ENCODE measurements at regions not wholly inside any gene's neighbourhood (a gene's known extent, or its start where the extent isn't known, plus 50 kb on each side); places are given as distances from the start of the nearest gene placed in this dataset.

DNA sequence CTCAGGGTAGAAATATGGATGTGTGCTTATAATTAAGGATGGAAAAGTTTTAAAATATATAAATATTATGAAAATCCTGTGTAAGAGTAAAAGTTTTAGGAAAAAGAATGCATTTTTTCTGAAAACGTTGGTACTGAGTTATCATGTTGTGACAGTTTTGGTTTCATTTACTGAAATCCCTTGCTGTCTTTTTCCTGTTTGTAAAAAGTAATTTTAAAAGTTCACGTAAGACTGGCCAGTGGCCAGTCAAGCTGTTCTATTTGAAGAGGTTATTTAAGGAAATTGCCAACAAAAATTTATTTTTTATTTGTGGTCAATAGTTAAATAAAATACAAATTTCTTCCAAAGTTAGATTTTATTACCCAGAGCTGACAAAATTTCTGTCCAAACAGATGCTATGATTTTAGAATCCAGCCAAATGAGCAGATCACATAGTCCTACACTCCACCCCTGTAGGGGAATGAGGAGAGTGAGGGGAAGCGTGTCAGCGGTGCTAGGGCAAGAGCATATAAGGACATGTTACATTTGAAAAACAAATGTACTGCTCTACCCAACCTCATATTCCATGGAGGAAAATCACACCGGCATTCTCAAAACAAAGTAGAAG is 297.8 kb upstream of the TFPI start:
- DNase-seq (ENCODE audit: low spot score), result no peak
- Mint-ChIP-seq H3K9me3 (no peaks in the 10 kb centered on the region), H3K27me3 (ENCODE audit: insufficient read depth, low read depth, poor library complexity) (no peaks in the 10 kb centered on the region)

DNA sequence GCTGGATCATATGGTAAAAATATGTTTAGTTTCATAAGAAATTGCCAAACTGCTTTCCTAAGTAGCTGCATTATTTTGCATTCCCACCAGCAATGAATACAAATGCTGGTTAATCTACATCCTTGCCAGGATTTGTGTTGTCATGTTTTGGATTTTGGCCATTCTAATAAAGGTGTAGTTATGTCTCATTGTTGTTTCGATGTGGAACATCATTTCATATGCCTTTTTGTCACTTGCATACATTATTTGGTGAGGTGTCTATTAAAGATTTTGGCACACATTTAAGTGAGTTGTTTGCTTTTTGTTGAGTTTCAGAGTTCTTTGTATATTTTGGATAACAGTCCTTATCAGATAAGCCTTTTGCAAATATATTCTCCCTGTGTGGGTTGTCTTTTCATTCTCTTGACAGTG is 299.2 kb upstream of the TFPI start:
- no peaks in the 10 kb centered on the region for H3K9me3 Mint-ChIP-seq
- H3K4me3 Mint-ChIP-seq, result no peak overlapping the region
- Histone ChIP-seq H3K4me1 (ENCODE audit: insufficient read depth) (no peaks in the 10 kb centered on the region), H2AFZ (no peak overlapping the region), H3K9me2 (ENCODE audit: insufficient read depth) (no peaks in the 10 kb centered on the region), H3K79me2 (replicated peaks; ENCODE audit: insufficient read depth) (no peaks in the 10 kb centered on the region), H3K4me3 (no peak overlapping the region), H3K27me3 (ENCODE audit: insufficient read depth) (no peaks in the 10 kb centered on the region), H3K36me3 (ENCODE audit: insufficient read depth) (no peaks in the 10 kb centered on the region), H3K4me2 (no peak overlapping the region), H3F3A (replicated peaks; ENCODE audit: low read depth) (no peaks in the 10 kb centered on the region), H4K20me1 (replicated peaks; ENCODE audit: insufficient read depth) (no peaks in the 10 kb centered on the region), H3K27ac (ENCODE audit: low read depth) (no peak overlapping the region)
- H3K4me1 Mint-ChIP-seq, result no peaks in the 10 kb centered on the region
- ATAC-seq (no peak), DNase-seq (ENCODE audit: low spot score) (no peak)
- no peak overlapping the region for H3K27ac Mint-ChIP-seq
- H3K36me3 Mint-ChIP-seq (ENCODE audit: low read depth), result no peaks in the 10 kb centered on the region
- H3K27me3 Mint-ChIP-seq (ENCODE audit: insufficient read depth, low read depth, poor library complexity), result no peaks in the 10 kb centered on the region
- TF ChIP-seq EZH2 (IDR thresholded peaks at IDR 0.05; ENCODE audit: low read depth, unreplicated experiment) (no peak), JUNB (IDR thresholded peaks at IDR 0.05; ENCODE audit: unreplicated experiment) (no peak), EZH2phosphoT487 (IDR thresholded peaks at IDR 0.05; ENCODE audit: unreplicated experiment) (no peak), ZNF331 (CRISPR knock-in tag; IDR thresholded peaks at IDR 0.05; ENCODE audit: low read depth) (no peak), NANOG (IDR thresholded peaks at IDR 0.05; ENCODE audit: borderline replicate concordance) (no peak), POLR2AphosphoS5 (IDR thresholded peaks at IDR 0.05; ENCODE audit: low read depth) (no peak)
- TF ChIP-seq, protein P1, sequence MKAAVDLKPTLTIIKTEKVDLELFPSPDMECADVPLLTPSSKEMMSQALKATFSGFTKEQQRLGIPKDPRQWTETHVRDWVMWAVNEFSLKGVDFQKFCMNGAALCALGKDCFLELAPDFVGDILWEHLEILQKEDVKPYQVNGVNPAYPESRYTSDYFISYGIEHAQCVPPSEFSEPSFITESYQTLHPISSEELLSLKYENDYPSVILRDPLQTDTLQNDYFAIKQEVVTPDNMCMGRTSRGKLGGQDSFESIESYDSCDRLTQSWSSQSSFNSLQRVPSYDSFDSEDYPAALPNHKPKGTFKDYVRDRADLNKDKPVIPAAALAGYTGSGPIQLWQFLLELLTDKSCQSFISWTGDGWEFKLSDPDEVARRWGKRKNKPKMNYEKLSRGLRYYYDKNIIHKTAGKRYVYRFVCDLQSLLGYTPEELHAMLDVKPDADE (IDR thresholded peaks at IDR 0.05), result no peak
- TF ChIP-seq, protein P2, sequence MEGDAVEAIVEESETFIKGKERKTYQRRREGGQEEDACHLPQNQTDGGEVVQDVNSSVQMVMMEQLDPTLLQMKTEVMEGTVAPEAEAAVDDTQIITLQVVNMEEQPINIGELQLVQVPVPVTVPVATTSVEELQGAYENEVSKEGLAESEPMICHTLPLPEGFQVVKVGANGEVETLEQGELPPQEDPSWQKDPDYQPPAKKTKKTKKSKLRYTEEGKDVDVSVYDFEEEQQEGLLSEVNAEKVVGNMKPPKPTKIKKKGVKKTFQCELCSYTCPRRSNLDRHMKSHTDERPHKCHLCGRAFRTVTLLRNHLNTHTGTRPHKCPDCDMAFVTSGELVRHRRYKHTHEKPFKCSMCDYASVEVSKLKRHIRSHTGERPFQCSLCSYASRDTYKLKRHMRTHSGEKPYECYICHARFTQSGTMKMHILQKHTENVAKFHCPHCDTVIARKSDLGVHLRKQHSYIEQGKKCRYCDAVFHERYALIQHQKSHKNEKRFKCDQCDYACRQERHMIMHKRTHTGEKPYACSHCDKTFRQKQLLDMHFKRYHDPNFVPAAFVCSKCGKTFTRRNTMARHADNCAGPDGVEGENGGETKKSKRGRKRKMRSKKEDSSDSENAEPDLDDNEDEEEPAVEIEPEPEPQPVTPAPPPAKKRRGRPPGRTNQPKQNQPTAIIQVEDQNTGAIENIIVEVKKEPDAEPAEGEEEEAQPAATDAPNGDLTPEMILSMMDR (conservative IDR thresholded peaks at IDR 0.05; ENCODE audit: low read depth in 2 of 2), result no peak
- TF ChIP-seq, protein P3, sequence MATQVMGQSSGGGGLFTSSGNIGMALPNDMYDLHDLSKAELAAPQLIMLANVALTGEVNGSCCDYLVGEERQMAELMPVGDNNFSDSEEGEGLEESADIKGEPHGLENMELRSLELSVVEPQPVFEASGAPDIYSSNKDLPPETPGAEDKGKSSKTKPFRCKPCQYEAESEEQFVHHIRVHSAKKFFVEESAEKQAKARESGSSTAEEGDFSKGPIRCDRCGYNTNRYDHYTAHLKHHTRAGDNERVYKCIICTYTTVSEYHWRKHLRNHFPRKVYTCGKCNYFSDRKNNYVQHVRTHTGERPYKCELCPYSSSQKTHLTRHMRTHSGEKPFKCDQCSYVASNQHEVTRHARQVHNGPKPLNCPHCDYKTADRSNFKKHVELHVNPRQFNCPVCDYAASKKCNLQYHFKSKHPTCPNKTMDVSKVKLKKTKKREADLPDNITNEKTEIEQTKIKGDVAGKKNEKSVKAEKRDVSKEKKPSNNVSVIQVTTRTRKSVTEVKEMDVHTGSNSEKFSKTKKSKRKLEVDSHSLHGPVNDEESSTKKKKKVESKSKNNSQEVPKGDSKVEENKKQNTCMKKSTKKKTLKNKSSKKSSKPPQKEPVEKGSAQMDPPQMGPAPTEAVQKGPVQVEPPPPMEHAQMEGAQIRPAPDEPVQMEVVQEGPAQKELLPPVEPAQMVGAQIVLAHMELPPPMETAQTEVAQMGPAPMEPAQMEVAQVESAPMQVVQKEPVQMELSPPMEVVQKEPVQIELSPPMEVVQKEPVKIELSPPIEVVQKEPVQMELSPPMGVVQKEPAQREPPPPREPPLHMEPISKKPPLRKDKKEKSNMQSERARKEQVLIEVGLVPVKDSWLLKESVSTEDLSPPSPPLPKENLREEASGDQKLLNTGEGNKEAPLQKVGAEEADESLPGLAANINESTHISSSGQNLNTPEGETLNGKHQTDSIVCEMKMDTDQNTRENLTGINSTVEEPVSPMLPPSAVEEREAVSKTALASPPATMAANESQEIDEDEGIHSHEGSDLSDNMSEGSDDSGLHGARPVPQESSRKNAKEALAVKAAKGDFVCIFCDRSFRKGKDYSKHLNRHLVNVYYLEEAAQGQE (IDR thresholded peaks at IDR 0.05; ENCODE audit: unreplicated experiment), result no peak

More for the DNA sequence above, 297.8 kb upstream of the TFPI start:
- Mint-ChIP-seq H3K36me3 (ENCODE audit: low read depth) (no peaks in the 10 kb centered on the region), H3K27ac (no peak overlapping the region), H3K4me1 (no peaks in the 10 kb centered on the region), H3K4me3 (no peak overlapping the region)
- H3K36me3 ChIP-seq (ENCODE audit: insufficient read depth), result no peaks in the 10 kb centered on the region
- no peaks in the 10 kb centered on the region for H4K20me1 ChIP-seq (replicated peaks; ENCODE audit: insufficient read depth)
- no peak for ATAC-seq
- no peaks in the 10 kb centered on the region for H3F3A ChIP-seq (replicated peaks; ENCODE audit: low read depth)
- H3K9me2 ChIP-seq (ENCODE audit: insufficient read depth), result no peaks in the 10 kb centered on the region
- no peaks in the 10 kb centered on the region for H3K79me2 ChIP-seq (replicated peaks; ENCODE audit: insufficient read depth)
- H3K4me1 ChIP-seq (ENCODE audit: insufficient read depth), result no peaks in the 10 kb centered on the region
- no peak overlapping the region for H3K27ac ChIP-seq (ENCODE audit: low read depth)
- H2AFZ ChIP-seq, result no peak overlapping the region
- no peaks in the 10 kb centered on the region for H3K27me3 ChIP-seq (ENCODE audit: insufficient read depth)
- TF ChIP-seq ZNF331 (CRISPR knock-in tag; IDR thresholded peaks at IDR 0.05; ENCODE audit: low read depth) (no peak), ZNF114 (CRISPR knock-in tag; IDR thresholded peaks at IDR 0.05) (no peak), NANOG (IDR thresholded peaks at IDR 0.05; ENCODE audit: borderline replicate concordance) (no peak), POLR2AphosphoS5 (IDR thresholded peaks at IDR 0.05; ENCODE audit: low read depth) (no peak), CREB1 (CRISPR knock-in tag; IDR thresholded peaks at IDR 0.05; ENCODE audit: low read depth) (no peak), EZH2 (IDR thresholded peaks at IDR 0.05; ENCODE audit: low read depth, unreplicated experiment) (no peak), EZH2phosphoT487 (IDR thresholded peaks at IDR 0.05; ENCODE audit: unreplicated experiment) (no peak), STAT1 (IDR thresholded peaks at IDR 0.05; ENCODE audit: unreplicated experiment) (no peak)
- TF ChIP-seq, protein P2 (conservative IDR thresholded peaks at IDR 0.05; ENCODE audit: low read depth in 2 of 2), result no peak
- no peak overlapping the region for H3K4me3 ChIP-seq
- H3K4me2 ChIP-seq, result no peak overlapping the region
